Endothelial cell of umbilical vein (primary cell): ENCODE measurements at regions not wholly inside any gene's neighbourhood (a gene's known extent, or its start where the extent isn't known, plus 50 kb on each side); places are given as distances from the start of the nearest gene placed in this dataset.

Experiments
- BruUV-seq: library from RNA; stranded (reverse); fragments of 400-500 nt; replicated peaks from 2 replicates; lab custom pipeline; 2021; lab: Mats Ljungman, UMichigan
- CTCF ChIA-PET: fragments of 300-600, 350-600 bp; sonication (Branson Sonifier 250); formaldehyde crosslinking; loops from one replicate; lab custom pipeline; 2021; ENCODE audit warnings: antibody characterized with exemption, inconsistent platforms; lab: Charles Lee
- POLR2A ChIA-PET: fragments of 300-600, 350-600 bp; sonication (Branson Sonifier 250); formaldehyde crosslinking; loops from one replicate; lab custom pipeline; 2021; ENCODE audit warnings: antibody characterized with exemption, inconsistent platforms; lab: Charles Lee
- DNase-seq: peaks from one replicate; pipeline ENCODE4 v3.0.0-alpha.2; 2011; ENCODE audit warnings: low read depth, low spot score
- FAIRE-seq: peaks from 2 replicates; lab custom pipeline; 2011; peaks lifted over from hg19 to GRCh38; lab: Jason Lieb, UNC
- H2AFZ ChIP-seq: 2 replicates; pipeline ENCODE4 v1.6.0; 2012; ENCODE audit warnings: low read depth, low read length, control low read depth, inconsistent platforms
- H3K27ac ChIP-seq: 2 replicates; pipeline ENCODE4 v1.5.1; 2011; ENCODE audit warnings: low read depth, mild to moderate bottlenecking, control low read depth, low read length, moderate library complexity; ENCODE audit not compliant: insufficient read depth
- H3K27me3 ChIP-seq, 2 experiments: 2 replicates each; pipeline versions ENCODE4 v1.6.0 to v1.6.1; 2011; ENCODE audit warnings: low read length in 2 of 2, mixed read lengths in 1 of 2; ENCODE audit not compliant: control insufficient read depth in 2 of 2, insufficient read depth in 2 of 2
- H3K36me3 ChIP-seq, 2 experiments: 2 replicates in 1 of 2; 3 replicates in 1 of 2; pipeline ENCODE4 v1.5.1; 2011; ENCODE audit warnings: low read length in 2 of 2, mild to moderate bottlenecking in 1 of 2, moderate library complexity in 1 of 2; ENCODE audit not compliant: control insufficient read depth in 2 of 2, insufficient read depth in 2 of 2; ENCODE audit errors: extremely low read depth in 1 of 2
- H3K4me1 ChIP-seq: 3 replicates; pipeline ENCODE4 v1.5.1; 2011; ENCODE audit warnings: mild to moderate bottlenecking, low read length; ENCODE audit not compliant: control insufficient read depth, insufficient read depth; ENCODE audit errors: extremely low read depth
- H3K4me2 ChIP-seq: 2 replicates; pipeline ENCODE4 v1.6.1; 2011; ENCODE audit warnings: low read length, control low read depth, mixed read lengths; ENCODE audit not compliant: insufficient read depth
- H3K4me3 ChIP-seq, 3 experiments: fragments of 200-600 bp in 1 of 3; sonication (generic), shearing (Covaris generic) in 1 of 3; replicated peaks in 1 of 3; 2 replicates each; pipeline ENCODE4 v1.5.1; 2011 to 2016; ENCODE audit warnings: control low read depth in 3 of 3, low read length in 3 of 3, mild to moderate bottlenecking in 2 of 3, inconsistent platforms in 1 of 3, low read depth in 1 of 3, moderate library complexity in 1 of 3; ENCODE audit not compliant: insufficient read depth in 1 of 3
- H3K79me2 ChIP-seq: 2 replicates; pipeline ENCODE4 v1.6.0; 2012; ENCODE audit warnings: low read length, inconsistent platforms; ENCODE audit not compliant: control insufficient read depth, insufficient read depth
- H3K9ac ChIP-seq: replicated peaks from 2 replicates; pipeline ENCODE3; 2011; ENCODE audit warnings: low read length, control low read depth; ENCODE audit not compliant: insufficient read depth; ENCODE audit errors: extremely low read depth
- H3K9me1 ChIP-seq: replicated peaks from 3 replicates; pipeline ENCODE4 v1.6.0; 2011; ENCODE audit warnings: mild to moderate bottlenecking, low read length; ENCODE audit not compliant: control insufficient read depth, insufficient read depth; ENCODE audit errors: extremely low read depth
- H3K9me3 ChIP-seq: replicated peaks from 2 replicates; pipeline ENCODE4 v1.5.1; 2012; ENCODE audit warnings: low read length, inconsistent platforms; ENCODE audit not compliant: control insufficient read depth, insufficient read depth
- H4K20me1 ChIP-seq: replicated peaks from 2 replicates; pipeline ENCODE3; 2011; ENCODE audit warnings: mild to moderate bottlenecking, low read length; ENCODE audit not compliant: control insufficient read depth, insufficient read depth; ENCODE audit errors: extremely low read depth
- CTCF ChIP-seq, 2 donors: IDR thresholded peaks; 1 replicate in 1 of 2; 2 replicates in 1 of 2; pipeline ENCODE4 v1.5.1; 2011; ENCODE audit warnings: low read length in 2 of 2, mild to moderate bottlenecking in 2 of 2, moderate library complexity in 2 of 2, control low read depth in 1 of 2, inconsistent platforms in 1 of 2, low read depth in 1 of 2; ENCODE audit not compliant: insufficient read depth in 1 of 2; ENCODE audit errors: extremely low read depth in 1 of 2
- EZH2 ChIP-seq: IDR thresholded peaks from 2 replicates; pipeline ENCODE4 v1.6.1; 2012; ENCODE audit warnings: borderline replicate concordance, low read depth, mild to moderate bottlenecking, moderate library complexity, low read length, inconsistent platforms; ENCODE audit not compliant: severe bottlenecking
- FOS ChIP-seq: IDR thresholded peaks from 2 replicates; pipeline ENCODE4 v1.6.1; 2011; ENCODE audit warnings: mild to moderate bottlenecking, low read length, moderate library complexity, borderline replicate concordance; ENCODE audit not compliant: insufficient read depth
- GATA2 ChIP-seq: IDR thresholded peaks from 2 replicates; pipeline ENCODE4 v1.7.0; 2011; ENCODE audit warnings: low read depth, mild to moderate bottlenecking, moderate library complexity, mixed read lengths, low read length; ENCODE audit not compliant: insufficient read length, insufficient read depth
- JUN ChIP-seq: IDR thresholded peaks from 2 replicates; pipeline ENCODE4 v1.6.1; 2011; ENCODE audit warnings: borderline replicate concordance, low read depth; ENCODE audit not compliant: insufficient read length, insufficient read depth
- MAX ChIP-seq: IDR thresholded peaks from 2 replicates; pipeline ENCODE4 v1.6.1; 2011; ENCODE audit not compliant: insufficient read depth, insufficient read length
- MYC ChIP-seq: IDR thresholded peaks from one replicate; pipeline ENCODE4 v1.6.1; 2011; ENCODE audit warnings: mild to moderate bottlenecking, low read depth, low read length
- POLR2A ChIP-seq: IDR thresholded peaks from 2 replicates; pipeline ENCODE4 v1.6.1; 2012; ENCODE audit warnings: low read depth, mild to moderate bottlenecking, control low read depth, low read length
- POLR2AphosphoS5 ChIP-seq: IDR thresholded peaks from 2 replicates; pipeline ENCODE4 v1.6.1; 2012; ENCODE audit warnings: low read depth, mild to moderate bottlenecking, control low read depth, low read length, moderate library complexity; ENCODE audit not compliant: insufficient read depth
- dilution Hi-C: fragments of 300-500 bp; cut with MboI; formaldehyde crosslinking; loops from one replicate; pipeline ENCODE4 v1.15.0; 2019; ENCODE audit warnings: low sequenced_read_pairs; ENCODE audit not compliant: extremely low pct_ligation_motif_present
- intact Hi-C: fragments of 100-400 bp; cut with micrococcal nuclease; formaldehyde crosslinking; loops from one replicate; pipeline ENCODE4 v1.10.0; 2022

- peaks cover 49% of the 10 kb centered on the region for H3K4me1 ChIP-seq
- FAIRE-seq (peak; percentile 93), DNase-seq (peak; percentile 84)
- H3K4me2 ChIP-seq: peak overlapping the region; percentile 43
- intact Hi-C loops: loop anchor here (1.0 to 5.0 kb wide), 3 partner anchors 22 to 182 kb away; partner anchors contain the start of gene ABHD5
- dilution Hi-C loops: no loop called here
- BruUV-seq: no TSS peak
- H3K9me3 ChIP-seq: no peaks in the 10 kb centered on the region
- peaks cover 0 to 2% of the 10 kb centered on the region in 2 experiments for H3K27me3 ChIP-seq
- peak overlapping the region; percentile 63 for H2AFZ ChIP-seq
- no peaks in the 10 kb centered on the region for H3K79me2 ChIP-seq
- H3K4me3 ChIP-seq: no peak overlapping the region
- H3K9ac ChIP-seq: peak overlapping the region; percentile 14
- peak overlapping the region; percentile 82 for H3K27ac ChIP-seq
- TF ChIP-seq POLR2A (peak; percentile 28), CTCF (IDR thresholded peaks at IDR 0.05; ENCODE audit: extremely low read depth in 1 of 2, insufficient read depth in 1 of 2, low read depth in 1 of 2, low read length in 2 of 2) (no peak), JUN (peak; percentile 63), EZH2 (no peak), MYC (no peak), MAX (no peak), POLR2AphosphoS5 (peak; percentile 75), FOS (peak; percentile 90), GATA2 (peak; percentile 59)
- H3K9me1 ChIP-seq: no peaks in the 10 kb centered on the region
- POLR2A ChIA-PET: no interaction called here
- H3K36me3 ChIP-seq: no peaks in the 10 kb centered on the region
- no peaks in the 10 kb centered on the region for H4K20me1 ChIP-seq
- CTCF ChIA-PET: interaction anchor here (1.3 to 11.9 kb wide), 2 partner anchors 16 to 28 kb away, joined by 4 to 140 read pairs; no protein-coding TSS in a partner anchor
Observed at GRCh38 chr3:43872301-43872700, 181.6 kb downstream of the ABHD5 start.
